Ishikawa (cell line): ENCODE measurements at regions not wholly inside any gene's neighbourhood (a gene's known extent, or its start where the extent isn't known, plus 50 kb on each side); places are given as distances from the start of the nearest gene placed in this dataset.

ENCODE experiments used
- CREB1 ChIP-seq: IDR thresholded peaks from 2 replicates; pipeline ENCODE4 v1.6.1; 2012; ENCODE audit warnings: low read depth
- EP300 ChIP-seq: IDR thresholded peaks from 2 replicates; pipeline ENCODE4 v1.6.1; 2012; ENCODE audit warnings: borderline replicate concordance
- REST ChIP-seq: IDR thresholded peaks from 2 replicates; pipeline ENCODE4 v1.6.1; 2012; ENCODE audit warnings: low read depth, mild to moderate bottlenecking
- TAF1 ChIP-seq: IDR thresholded peaks from 2 replicates; pipeline ENCODE4 v1.6.1; 2012; ENCODE audit warnings: low read depth, mild to moderate bottlenecking
- TEAD4 ChIP-seq: IDR thresholded peaks from 2 replicates; pipeline ENCODE4 v1.6.1; 2012

GRCh38 chr4:53693408-53693807 lies 102.1 kb upstream of the LNX1 start:
- TF ChIP-seq REST (no peak), TEAD4 (no peak), TAF1 (no peak), EP300 (no peak), CREB1 (no peak)
